Suppressor macrophage treated with lipopolysaccharide for 1 hour (primary cell): ENCODE measurements at regions not wholly inside any gene's neighbourhood (a gene's known extent, or its start where the extent isn't known, plus 50 kb on each side); places are given as distances from the start of the nearest gene placed in this dataset.
"Not testable (repeated sequence)": the region's sequence is repeated elsewhere in the genome, so short reads cannot be mapped to it uniquely, and the experiment has no call there.

Experiments used
- DNase-seq, 3 donors: peaks; one replicate each; pipeline ENCODE4 v3.0.0-alpha.2; 2020 to 2022

DNA sequence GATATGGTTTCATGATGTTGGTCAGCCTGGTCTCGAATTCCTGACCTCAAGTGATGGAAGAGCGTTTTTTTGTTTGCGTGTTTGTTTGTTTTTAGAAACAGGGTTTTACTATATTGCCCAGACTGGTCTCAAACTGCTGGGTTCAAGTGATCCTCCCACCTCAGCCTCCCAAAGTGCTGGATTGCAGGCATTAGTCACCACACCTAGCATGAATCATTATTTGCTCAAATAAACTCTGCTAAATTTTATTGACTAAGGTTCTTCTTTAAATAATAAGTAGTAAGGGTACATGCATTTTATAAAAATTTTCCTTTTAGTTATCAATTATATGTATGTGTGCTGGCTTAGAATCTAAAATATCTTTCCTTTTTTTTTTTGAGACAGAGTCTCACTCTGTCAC is 52.9 kb downstream of the ZBTB9 start:
- no peak for DNase-seq

DNA sequence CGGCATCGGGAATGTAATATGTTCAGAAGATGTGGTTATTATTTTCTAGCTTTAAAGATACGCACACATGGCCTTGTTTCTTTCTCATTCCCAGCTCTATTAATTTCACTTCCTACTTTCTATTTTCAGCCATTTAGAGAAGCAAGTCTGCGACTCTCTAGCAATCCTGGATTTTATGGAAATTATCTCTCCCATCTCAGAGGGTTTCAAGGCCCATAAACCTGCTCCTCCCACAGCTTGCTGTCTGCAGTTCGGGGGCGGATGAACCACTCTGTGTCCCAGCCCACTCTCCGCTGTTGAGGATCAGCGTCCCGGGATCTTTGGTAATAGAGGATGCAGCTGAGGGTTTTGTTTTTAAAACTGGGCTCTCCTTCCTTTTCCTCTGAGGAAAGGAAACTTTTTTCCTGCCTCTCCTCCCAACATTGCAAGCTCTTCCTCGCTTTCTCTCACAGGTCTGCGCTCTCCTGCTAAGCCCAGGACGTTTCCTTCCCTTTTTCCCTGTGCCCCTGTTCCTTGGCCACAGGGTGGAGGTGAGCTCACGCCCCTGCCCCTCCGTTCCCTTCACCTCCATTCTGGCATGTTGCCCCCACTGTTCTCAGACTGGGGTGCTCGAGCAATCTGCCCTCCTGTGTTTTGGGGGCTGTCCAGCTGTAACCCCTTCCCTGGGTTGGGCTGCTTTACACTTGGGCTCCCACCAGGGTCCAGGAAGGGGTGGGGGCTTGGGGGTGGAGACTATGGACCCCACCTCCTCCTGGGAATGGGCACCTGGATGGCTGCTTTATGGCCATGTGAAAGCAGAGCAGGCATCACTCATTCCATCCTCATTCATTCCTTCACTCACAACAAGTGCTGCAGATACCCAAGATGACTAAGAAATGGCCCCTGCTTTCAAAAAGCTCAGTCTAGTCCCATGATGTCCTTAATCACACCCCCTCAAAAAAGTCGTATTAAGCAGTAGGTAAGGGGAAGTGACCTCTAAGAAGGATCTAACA is 54.9 kb downstream of the ZBTB9 start:
- DNase-seq, result peak; percentile 82 to 83 (median 83)

DNA sequence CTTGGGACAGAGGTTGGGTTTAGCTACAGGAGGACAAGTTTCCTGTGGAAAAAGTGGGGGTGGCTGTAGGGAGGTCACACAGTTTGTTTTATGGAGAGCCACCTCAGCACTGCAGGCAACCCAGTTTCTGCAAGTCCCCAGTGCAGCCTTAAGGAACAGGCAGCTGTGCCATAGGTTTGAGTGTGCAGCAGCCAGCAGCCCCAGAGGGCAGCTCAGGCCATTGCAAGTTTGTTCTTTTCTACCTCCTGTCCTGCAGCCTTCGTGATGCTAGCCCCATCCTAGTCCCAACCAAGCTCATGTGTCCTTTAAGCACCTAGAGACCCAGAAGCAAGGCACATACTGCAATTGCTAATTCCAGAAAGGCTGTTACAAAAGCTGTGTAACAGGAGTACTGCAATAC is 58.8 kb downstream of the ZBTB9 start:
- no peak for DNase-seq

DNA sequence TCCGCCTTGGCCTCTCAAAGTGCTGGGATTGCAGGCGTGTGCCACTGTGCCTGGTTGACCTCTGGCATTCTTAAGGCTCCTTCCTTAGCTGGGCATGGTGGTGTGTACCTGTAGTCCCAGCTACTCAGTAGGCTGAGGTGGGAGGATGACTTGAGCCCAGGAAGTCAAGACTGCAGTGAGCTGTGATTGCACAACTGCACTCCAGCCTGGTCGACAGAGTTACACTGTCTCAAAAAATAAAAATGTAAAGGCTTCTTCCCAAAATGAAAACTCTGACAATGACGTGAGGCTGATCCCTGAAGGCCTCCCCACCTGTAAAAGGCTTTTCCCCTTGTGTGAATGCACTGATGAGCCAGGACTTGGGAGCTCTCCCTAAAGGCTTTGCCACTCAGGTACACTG is 62.4 kb downstream of the ZBTB9 start:
- DNase-seq, result no peak

DNA sequence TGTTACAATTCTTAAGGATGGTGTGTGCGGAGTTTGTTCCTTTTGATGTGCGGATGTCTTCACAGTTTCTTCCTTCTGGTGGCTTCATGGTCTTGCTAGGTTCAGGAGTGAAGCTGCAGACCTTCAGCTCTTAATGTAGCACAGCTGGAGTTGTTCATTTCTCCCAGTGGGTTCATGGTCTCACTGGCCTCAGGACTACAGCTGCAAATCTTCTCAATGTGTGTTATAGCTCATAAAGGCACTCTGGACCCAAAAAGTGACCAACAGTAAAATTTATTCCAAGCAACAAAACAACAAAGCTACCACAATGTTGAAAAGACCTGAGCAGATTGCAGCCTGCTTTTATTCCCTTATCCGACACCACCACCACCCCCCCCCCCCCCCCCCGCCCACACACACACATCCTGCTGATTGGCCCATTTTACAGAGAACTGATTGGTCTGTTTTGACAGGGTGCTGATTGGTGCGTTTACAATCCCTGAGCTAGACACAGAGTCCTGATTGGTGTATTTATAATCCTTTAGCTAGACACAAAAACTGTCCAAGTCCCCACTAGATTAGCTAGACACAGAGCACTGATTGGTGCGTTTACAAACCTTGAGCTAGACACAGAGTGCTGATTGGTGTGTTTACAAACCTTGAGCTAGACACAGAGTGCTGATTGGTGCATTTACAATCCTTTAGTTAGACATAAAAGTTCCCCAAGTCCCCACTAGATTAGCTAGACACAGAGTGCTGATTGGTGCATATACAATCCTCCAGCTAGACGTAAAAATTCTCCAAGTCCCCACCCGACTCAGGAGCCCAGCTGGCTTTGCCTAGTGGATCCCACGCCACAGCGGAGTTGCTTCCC is 59.2 kb downstream of the BAK1 start:
- DNase-seq, result not testable (repeated sequence)

DNA sequence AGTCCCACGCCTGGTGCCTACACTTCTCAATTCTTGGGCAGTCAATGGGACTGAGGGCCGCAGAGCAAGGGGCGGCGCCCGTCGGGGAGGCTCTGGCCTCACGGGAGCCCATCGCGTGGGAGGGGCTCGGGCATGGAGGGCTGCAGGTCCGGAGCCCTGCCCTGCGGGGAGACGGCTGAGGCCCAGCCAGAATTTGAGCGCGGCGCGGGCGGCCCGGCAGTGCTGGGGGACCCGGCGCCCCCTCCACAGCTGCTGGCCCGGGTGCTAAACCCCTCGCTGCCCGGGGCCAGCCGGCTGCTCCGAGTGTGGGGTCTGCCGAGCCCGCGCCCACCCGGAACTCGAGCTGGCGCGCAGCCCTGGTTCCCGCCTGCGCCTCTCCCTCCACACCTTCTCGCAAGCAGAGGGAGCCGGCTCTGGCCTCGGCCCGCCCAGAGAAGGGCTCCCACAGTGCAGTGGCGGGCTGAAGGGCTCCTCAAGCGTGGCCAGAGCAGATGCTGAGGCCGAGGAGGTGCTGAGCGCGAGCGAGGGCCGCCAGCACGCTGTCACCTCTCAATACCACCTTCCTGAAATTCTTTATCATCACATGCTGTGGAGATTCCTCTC is 58.5 kb downstream of the BAK1 start:
- DNase-seq, result no peak
